ENCODE measurements at regions not wholly inside any gene's neighbourhood (a gene's known extent, or its start where the extent isn't known, plus 50 kb on each side); places are given as distances from the start of the nearest gene placed in this dataset.

DNA sequence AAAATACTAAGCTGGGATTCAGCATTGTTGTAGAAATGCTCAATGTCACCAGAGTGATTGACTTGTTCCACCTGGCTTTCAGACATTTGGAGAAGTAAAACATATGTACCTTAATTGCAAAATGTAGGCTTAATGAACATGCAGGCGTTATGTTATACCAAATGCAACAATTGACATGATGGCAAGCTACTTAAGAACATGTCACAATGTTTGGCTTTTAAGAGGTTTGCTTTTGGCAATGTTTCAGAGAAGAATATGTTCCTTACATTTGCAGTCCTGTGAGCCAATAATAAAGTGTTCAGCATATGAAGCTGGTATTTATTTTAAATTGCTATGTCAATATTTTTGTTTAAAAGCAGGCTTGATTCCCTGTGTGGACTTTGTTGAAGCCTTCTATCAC lies 111.7 kb upstream of the NUDT12 start:
- no peak for TF ChIP-seq EZH2 (IDR thresholded peaks at IDR 0.05; ENCODE audit: borderline replicate concordance, low read depth, low read length, poor library complexity, severe bottlenecking)
- no peak for TF ChIP-seq CTCF (conservative IDR thresholded peaks at IDR 0.05; ENCODE audit: low read depth, low read length)

Data from A673 (cell line).